ENCODE measurements at regions not wholly inside any gene's neighbourhood (a gene's known extent, or its start where the extent isn't known, plus 50 kb on each side); places are given as distances from the start of the nearest gene placed in this dataset.

GRCh38 chr3:20700714-20701113 is 514.7 kb upstream of the SGO1 start:
- peak; percentile 76 to 86 for ATAC-seq
- DNase-seq = no peak
- intact Hi-C loops (cut with DNase I) = no loop called here

DNA sequence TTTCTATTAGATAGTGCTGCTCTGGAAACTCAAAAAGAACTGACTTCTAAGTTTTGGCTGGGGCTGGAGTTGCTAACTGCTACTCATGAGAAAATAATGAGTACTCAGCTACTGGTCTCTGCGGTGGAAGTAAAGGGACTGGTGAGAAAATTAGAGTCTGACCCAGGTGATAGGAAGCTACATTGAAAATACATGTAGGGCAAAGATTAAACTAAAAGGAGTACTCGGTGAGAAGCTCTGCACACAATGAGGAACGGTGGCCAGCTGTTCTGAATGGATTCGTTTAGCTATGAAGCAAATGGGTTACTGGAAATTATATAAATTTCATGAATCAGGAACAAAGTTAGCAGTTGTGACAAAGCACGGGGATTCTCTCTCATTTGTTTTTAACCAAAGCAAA is 512.9 kb upstream of the SGO1 start:
- no peak for ATAC-seq
- intact Hi-C loops (cut with DNase I) = no loop called here
- no peak for DNase-seq

DNA sequence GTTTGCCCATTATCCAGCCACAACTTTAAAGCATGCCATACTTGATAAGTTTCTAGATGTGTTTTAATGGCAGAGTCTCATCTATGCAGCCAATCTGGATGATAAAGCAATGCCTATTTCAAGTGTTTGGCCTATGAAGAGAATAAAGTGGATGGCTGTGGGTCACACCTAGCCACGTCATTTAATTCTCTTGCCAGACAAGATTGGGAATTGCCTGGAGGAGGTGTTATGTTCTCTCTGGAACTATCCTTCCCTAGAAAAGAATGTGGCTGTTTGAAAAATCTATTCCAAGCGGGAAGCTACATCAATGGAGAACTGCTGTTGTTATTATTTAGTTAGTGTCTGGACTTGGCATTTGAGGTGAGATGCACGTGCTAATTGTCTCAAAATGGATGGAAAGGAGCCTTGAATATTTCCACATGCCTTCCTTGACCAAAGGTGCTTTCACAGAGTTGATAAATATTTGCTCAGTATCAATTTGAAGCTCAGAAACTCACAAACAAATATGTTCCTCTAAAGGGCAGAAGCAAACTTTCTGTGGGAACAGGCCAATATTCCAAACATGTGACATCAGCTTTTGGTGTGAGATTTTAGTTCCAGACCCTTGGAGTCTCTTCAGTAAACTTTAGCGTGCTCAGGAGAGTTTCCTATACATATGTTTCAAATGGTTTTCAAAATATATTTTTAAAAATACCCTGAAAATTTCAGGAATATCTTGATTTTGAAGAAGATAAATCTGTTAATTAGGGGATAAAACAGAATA is 510.6 kb upstream of the SGO1 start:
- DNase-seq = no peak
- peak in 1 of 2 donors; percentile 91 for ATAC-seq
- intact Hi-C loops (cut with DNase I) = no loop called here

- intact Hi-C loops (cut with DNase I) = no loop called here
- DNase-seq (no peak), ATAC-seq (no peak)
Observed at GRCh38 chr3:20692675-20693074, 506.7 kb upstream of the SGO1 start.

GRCh38 chr3:20683910-20684309 is 497.9 kb upstream of the SGO1 start:
- ATAC-seq = peak; percentile 81 to 89
- intact Hi-C loops (cut with DNase I) = no loop called here
- DNase-seq = no peak

DNA sequence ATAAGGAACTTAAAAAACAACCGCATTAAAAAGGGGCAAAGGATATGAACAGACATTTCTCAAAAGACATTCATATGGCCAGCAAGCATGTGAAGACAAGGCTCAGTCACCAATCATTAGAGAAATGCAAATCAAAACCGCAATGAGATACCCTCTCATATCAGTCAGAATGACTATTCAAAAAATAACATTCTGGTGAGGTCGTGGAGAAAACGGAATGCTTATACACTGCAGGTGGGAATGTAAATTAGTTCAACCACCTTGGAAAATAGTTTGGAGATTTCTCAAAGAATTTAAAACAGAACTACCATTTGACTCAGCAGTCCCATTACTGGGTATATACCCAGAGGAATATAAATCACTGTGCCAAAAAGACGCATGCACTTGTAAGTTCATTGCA is 496.6 kb upstream of the SGO1 start:
- ATAC-seq (no peak), DNase-seq (no peak)
- intact Hi-C loops (cut with DNase I) = no loop called here

DNA sequence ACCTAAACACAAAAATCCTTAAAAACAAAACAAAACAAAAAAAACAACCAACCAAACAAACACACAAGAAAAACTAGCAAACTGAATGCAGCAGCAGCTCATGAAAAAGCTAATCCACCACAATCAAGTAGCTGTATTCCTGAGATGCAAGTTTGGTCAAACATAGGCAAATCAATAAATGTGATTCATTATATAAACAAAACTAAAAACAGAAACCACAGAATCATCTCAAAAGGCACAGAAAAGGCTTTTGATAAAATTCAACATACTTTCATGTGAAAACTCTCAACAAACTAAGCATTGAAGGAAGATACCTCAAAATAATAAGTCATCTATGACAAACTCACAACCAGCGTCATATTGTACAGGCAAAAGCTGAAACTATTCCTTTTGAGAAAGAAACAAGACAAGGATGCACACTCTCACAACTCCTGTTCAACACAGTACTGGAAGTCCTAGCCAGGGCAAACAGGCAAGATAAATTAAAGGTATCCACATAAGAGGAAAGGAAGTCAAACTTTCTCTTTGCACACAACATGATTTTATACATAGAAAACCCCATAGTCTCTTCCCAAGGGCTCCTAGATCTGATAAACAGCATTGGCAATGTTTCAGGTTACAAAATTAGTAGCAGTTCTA is 495.1 kb upstream of the SGO1 start:
- DNase-seq (no peak), ATAC-seq (no peak)
- intact Hi-C loops (cut with DNase I) = no loop called here

DNA sequence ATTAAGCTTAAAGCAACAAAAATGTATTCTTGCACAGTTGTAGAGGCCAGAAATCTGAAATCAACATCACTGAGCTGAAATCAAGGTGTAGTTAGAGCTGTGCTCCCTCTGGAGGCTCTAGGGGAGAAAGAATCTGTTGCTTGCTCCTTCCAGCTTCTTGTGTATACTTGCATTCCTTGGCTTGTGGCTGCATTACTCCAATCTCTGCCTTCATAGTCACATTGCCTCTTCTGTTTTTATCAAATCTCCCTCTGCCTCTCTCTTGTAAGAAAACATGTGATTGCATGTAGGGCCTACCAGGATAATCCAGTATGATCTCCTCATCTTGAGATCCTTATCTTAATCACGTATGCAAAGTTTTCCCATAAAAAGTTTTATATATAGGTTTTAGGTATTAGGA is 487.9 kb upstream of the SGO1 start:
- intact Hi-C loops (cut with DNase I) = no loop called here
- DNase-seq = no peak
- no peak for ATAC-seq

DNA sequence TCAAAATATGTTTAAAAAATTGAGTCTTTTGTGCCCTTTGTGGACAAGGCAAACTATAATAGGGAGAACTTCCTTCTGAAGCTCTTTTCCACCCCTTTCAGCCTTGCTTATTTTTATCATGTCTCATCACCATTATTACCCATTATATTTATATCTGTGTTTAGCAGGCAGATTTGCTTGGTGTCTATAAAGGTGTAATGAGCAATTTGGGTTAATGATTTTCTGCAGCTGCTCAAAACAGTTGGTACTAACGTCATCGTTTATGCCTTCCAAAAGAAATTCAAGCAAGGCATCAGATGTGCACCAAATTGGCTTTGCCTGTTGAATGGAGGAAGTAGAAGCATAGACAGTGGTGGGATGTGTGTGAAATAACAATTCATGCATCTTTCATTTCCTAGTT is 483.7 kb upstream of the SGO1 start:
- DNase-seq (no peak), ATAC-seq (no peak)
- intact Hi-C loops (cut with DNase I) = no loop called here

DNA sequence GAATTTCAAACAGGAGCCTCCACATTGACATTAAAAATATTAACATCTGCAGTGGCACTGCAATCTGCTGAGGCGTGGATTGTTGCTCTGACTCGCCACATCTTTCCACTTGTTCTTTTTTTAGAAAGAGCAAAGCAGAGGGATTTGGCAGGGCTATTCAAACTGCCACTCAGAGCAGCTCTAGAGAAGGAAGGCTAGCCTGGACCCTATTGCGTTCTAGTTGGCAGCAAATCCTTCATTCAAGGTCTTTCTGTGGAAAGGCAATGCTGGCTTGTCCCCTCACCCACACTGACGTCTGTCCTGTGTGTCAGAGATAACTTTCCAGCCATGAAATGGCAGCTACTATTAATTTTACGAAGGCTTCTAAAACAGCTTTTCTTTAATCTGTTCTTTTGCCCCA is 483.2 kb upstream of the SGO1 start:
- intact Hi-C loops (cut with DNase I) = no loop called here
- ATAC-seq = peak; percentile 93 to 97

GRCh38 chr3:20668411-20668810 is 482.4 kb upstream of the SGO1 start:
- intact Hi-C loops (cut with DNase I) = no loop called here
- DNase-seq = no peak
- peak; percentile 38 to 50 for ATAC-seq

More for the DNA sequence above, 483.2 kb upstream of the SGO1 start:
- peak; percentile 67 for DNase-seq

DNA sequence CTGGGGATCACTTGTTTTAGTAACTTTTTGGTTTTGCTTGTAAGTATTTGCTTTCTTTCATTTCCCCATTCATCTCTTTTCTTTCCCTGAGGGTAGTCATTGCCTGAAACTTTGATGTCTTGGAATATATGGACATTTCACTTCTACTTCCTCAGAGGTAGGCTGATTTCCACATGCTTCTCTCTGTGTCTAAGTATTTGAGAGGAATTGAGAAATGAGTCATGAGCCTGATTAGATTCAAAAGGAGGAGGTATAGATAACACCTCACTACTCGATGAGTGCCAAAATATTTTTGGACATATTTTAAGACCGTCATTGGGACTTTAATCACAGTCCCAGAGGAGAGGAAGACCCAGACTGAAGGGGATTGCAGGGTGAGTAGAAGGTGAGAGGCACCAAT is 480.1 kb upstream of the SGO1 start:
- peak in 1 of 2 donors; percentile 56 for ATAC-seq
- intact Hi-C loops (cut with DNase I) = no loop called here

GRCh38 chr3:20658491-20658890 is 472.5 kb upstream of the SGO1 start:
- ATAC-seq = no peak
- intact Hi-C loops (cut with DNase I) = no loop called here

More for the DNA sequence above, 480.1 kb upstream of the SGO1 start:
- no peak for DNase-seq

GRCh38 chr3:20657560-20657959 is 471.6 kb upstream of the SGO1 start:
- ATAC-seq (no peak), DNase-seq (no peak)
- intact Hi-C loops (cut with DNase I) = no loop called here

More at GRCh38 chr3:20658491-20658890, 472.5 kb upstream of the SGO1 start:
- DNase-seq = no peak

DNA sequence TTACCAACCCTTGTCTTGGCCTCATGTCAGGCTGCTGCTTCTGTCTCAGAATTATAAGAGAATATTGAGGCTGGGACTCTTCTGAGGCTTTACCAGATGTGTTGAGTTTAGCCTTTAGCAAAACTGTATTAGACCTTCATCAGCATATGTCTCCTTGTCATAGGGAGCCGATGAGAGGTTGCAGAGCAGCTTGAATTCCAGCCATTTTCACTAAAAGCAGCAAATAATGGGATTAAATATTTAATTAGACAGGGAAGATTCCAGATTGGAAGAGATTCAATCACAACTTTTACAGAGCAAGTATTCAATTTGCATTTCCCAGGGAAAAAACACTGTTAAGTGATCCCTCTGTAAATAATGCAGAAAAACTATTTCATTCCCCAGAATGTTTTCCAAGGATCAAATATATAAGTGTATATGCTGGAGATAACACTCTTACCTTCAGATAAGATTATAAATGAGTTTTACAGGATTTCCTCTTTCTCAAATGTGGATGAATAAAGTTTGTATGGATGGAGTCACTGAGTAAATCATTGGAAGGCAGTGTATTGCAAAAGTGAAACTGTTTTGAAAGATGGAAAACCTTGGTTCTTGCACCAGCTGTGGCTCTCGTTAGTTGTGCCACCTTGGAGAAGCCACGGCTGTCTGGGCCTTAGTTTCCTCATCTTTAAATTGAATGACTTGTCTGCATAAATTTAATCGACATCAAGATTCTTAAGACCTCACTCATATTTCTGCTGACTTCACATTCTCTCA is 466.4 kb upstream of the SGO1 start:
- intact Hi-C loops (cut with DNase I) = no loop called here
- DNase-seq = no peak
- ATAC-seq = no peak

- ATAC-seq = no peak
- no peak for DNase-seq
- intact Hi-C loops (cut with DNase I) = no loop called here
Observed at GRCh38 chr3:20648921-20649381, 462.9 kb upstream of the SGO1 start.

- intact Hi-C loops (cut with DNase I) = no loop called here
- ATAC-seq = no peak
- DNase-seq = no peak
Observed at GRCh38 chr3:20648294-20648693, 462.3 kb upstream of the SGO1 start.

GRCh38 chr3:20646425-20646824 is 460.4 kb upstream of the SGO1 start:
- no peak for DNase-seq
- intact Hi-C loops (cut with DNase I) = no loop called here
- no peak for ATAC-seq

DNA sequence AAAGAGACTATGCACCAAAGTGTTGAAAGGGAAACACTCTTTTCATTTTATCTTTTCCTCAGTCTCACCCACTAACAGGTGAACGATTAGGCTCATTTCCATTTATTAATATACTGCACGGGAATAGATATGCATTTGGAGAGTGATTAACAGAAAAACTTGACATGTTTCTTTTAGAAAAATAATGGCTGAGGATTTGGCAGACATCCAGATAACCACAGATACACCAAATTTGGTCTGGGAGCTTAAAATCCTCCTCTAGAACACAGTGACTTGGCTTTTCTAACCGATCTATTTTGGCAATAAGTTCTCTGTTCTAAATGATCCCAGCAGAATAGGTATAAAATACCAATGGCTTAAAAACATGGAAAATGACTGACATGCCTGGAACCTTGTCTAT is 459.3 kb upstream of the SGO1 start:
- intact Hi-C loops (cut with DNase I) = no loop called here
- no peak for ATAC-seq
- DNase-seq = no peak

DNA sequence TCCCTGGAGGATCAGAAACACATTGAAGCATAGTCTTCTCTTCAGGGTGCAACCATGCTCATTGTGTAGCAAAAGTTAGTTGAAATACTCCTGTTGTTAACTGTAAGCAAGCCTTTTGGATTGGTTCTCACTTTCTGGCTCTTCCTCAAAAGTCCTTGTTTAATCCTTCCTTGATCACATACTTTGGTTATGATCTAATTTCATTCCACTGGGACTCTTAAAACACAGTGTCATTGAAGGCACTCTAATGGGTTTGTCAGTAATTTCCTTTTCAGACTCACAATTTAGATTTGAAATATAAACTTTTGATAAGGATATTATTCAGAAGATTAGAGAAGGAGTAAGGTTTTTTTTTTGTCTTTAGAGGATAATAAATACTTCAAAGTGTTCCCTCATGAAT is 451.7 kb upstream of the SGO1 start:
- intact Hi-C loops (cut with DNase I) = no loop called here
- no peak for ATAC-seq
- no peak for DNase-seq
